HT1080 (cell line): ENCODE measurements at regions not wholly inside any gene's neighbourhood (a gene's known extent, or its start where the extent isn't known, plus 50 kb on each side); places are given as distances from the start of the nearest gene placed in this dataset.
"Not testable (repeated sequence)": the region's sequence is repeated elsewhere in the genome, so short reads cannot be mapped to it uniquely, and the experiment has no call there.

Experiments used
- DNase-seq: peaks from one replicate; pipeline ENCODE4 v3.0.0-alpha.2; 2015; ENCODE audit warnings: low read depth

GRCh38 chr12:18794000-18794399, 56.1 kb downstream of the CAPZA3 start:
- no peak for DNase-seq

- no peak for DNase-seq
These were observed 59.7 kb downstream of the CAPZA3 start for GRCh38 chr12:18797604-18798003.

GRCh38 chr12:18798535-18799361, 60.8 kb downstream of the CAPZA3 start:
- DNase-seq, result no peak

GRCh38 chr12:18799561-18799960, 61.6 kb downstream of the CAPZA3 start:
- DNase-seq, result no peak

GRCh38 chr12:18805516-18806248, 67.8 kb downstream of the CAPZA3 start:
- DNase-seq, result no peak

GRCh38 chr12:18807714-18808113, 69.8 kb downstream of the CAPZA3 start:
- DNase-seq, result no peak

- no peak for DNase-seq
These were observed 70.3 kb downstream of the CAPZA3 start for GRCh38 chr12:18808221-18808620.

GRCh38 chr12:18810537-18811253, 72.8 kb downstream of the CAPZA3 start:
- DNase-seq, result no peak

GRCh38 chr12:18811273-18811672, 73.4 kb downstream of the CAPZA3 start:
- no peak for DNase-seq

GRCh38 chr12:18813753-18814152, 75.8 kb downstream of the CAPZA3 start:
- no peak for DNase-seq

GRCh38 chr12:18818579-18819268, 80.8 kb downstream of the CAPZA3 start:
- no peak for DNase-seq

- no peak for DNase-seq
These were observed 81.6 kb downstream of the CAPZA3 start for GRCh38 chr12:18819484-18819883.

GRCh38 chr12:18823461-18823860, 85.5 kb downstream of the CAPZA3 start:
- no peak for DNase-seq

- DNase-seq, result no peak
These were observed 86.4 kb downstream of the CAPZA3 start for GRCh38 chr12:18824287-18824686.

GRCh38 chr12:18825138-18825537, 87.2 kb downstream of the CAPZA3 start:
- no peak for DNase-seq

- DNase-seq, result no peak
These were observed 90.0 kb downstream of the CAPZA3 start for GRCh38 chr12:18827913-18828312.

- no peak for DNase-seq
These were observed 90.6 kb downstream of the CAPZA3 start for GRCh38 chr12:18828483-18828882.

- DNase-seq, result no peak
These were observed 91.1 kb downstream of the CAPZA3 start for GRCh38 chr12:18828987-18829386.

GRCh38 chr12:18832932-18833331, 95.0 kb downstream of the CAPZA3 start:
- not testable (repeated sequence) for DNase-seq

- DNase-seq, result no peak
These were observed 99.1 kb downstream of the CAPZA3 start for GRCh38 chr12:18837025-18837424.

- DNase-seq, result no peak
These were observed 99.6 kb downstream of the CAPZA3 start for GRCh38 chr12:18837505-18837904.
